ENCODE measurements at regions not wholly inside any gene's neighbourhood (a gene's known extent, or its start where the extent isn't known, plus 50 kb on each side); places are given as distances from the start of the nearest gene placed in this dataset.

DNA sequence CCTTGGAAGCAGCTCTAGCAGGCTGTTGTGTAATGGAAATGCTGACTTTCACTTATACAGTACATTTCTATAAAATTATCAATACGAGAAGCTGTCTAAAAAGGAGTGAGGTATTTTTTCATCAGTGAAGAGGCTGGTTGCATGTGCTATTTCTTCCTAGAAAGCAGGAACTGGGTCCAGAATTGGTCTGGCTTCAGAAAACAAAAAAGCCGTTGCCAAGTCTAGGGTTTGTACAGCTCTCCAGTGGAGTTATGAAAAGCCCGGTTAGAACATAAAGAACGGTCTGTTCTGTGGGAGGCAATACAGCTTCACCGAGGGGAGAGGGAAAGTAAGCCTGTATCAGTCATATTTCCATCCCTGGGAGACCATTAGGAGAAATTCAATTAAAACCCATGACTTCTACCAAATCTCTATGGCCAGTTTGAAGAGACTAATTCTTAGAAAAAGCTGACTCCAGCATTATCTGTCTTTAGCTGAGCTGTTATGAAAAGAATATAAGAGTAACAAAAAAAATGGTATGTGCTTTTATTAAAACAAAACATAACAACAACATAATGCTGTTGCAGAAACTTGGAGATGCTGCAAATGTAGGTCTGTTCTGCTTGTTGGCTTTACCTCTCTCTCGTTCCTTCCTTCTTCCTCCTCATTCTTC is 217.0 kb downstream of the CMPK2 start:
- ChIA-PET CTCF (ENCODE audit: low intra/inter-chr PET ratio, low total read pairs) (no interaction called here), POLR2A (no interaction called here)
- ATAC-seq (no peak), FAIRE-seq (no peak), DNase-seq (ENCODE audit: low spot score) (no peak)
- in situ Hi-C loops (cut with HindIII; ENCODE audit: extremely low pct_ligation_motif_present, low pct_unique_long_range_greater_than_20kb): no loop called here
- no peak overlapping the region for H3K4me3 ChIP-seq (replicated peaks in 1 of 3; ENCODE audit: insufficient read depth in 1 of 3, low read depth in 2 of 3, low read length in 3 of 3)
- no peaks in the 10 kb centered on the region for H3K79me2 ChIP-seq (ENCODE audit: insufficient read depth, low read length)
- no peaks in the 10 kb centered on the region for H3K36me3 ChIP-seq (replicated peaks in 1 of 2; ENCODE audit: control insufficient read depth in 1 of 2, insufficient read depth in 2 of 2, low read length in 2 of 2)
- no peak overlapping the region for H3K27ac ChIP-seq (ENCODE audit: extremely low read length, insufficient read depth, low read length)
- BruUV-seq (replicated peaks): no TSS peak
- H3K4me1 ChIP-seq (ENCODE audit: insufficient read depth, low read length): no peaks in the 10 kb centered on the region
- no peak overlapping the region for H3K4me2 ChIP-seq (ENCODE audit: low read depth, low read length)
- no peak overlapping the region for H2AFZ ChIP-seq (ENCODE audit: low read length)
- no peaks in the 10 kb centered on the region; a peak in 1 of 5 replicates for H3K27me3 ChIP-seq (ENCODE audit: control insufficient read depth in 1 of 2, insufficient read depth in 2 of 2, low read length in 2 of 2)
- no peaks in the 10 kb centered on the region for H3K9me3 ChIP-seq (ENCODE audit: low read length)
- no peaks in the 10 kb centered on the region for H4K20me1 ChIP-seq (ENCODE audit: insufficient read depth, low read length)
- under 1% methylated on average over 6 of the region's 6 CpGs for WGBS (ENCODE audit: low lambda C conversion rate)
- intact Hi-C loops (cut with micrococcal nuclease; ENCODE audit: unreplicated experiment): no loop called here
- H3K9ac ChIP-seq (ENCODE audit: insufficient read depth, low read depth, low read length): no peak overlapping the region
- TF ChIP-seq MAFK (conservative IDR thresholded peaks at IDR 0.05 in 1 of 2, IDR thresholded peaks at IDR 0.05 in 1 of 2; ENCODE audit: low read length in 2 of 2) (peak; percentile 70 to 86), ZNF782 (CRISPR knock-in tag; IDR thresholded peaks at IDR 0.05; ENCODE audit: borderline replicate concordance) (no peak), SP2 (CRISPR knock-in tag; IDR thresholded peaks at IDR 0.05) (no peak), RFX5 (IDR thresholded peaks at IDR 0.05; ENCODE audit: low read depth, low read length) (no peak), MAFF (IDR thresholded peaks at IDR 0.05; ENCODE audit: low read depth, low read length) (peak; percentile 57), MTA3 (CRISPR knock-in tag; IDR thresholded peaks at IDR 0.05) (no peak), HIC2 (CRISPR knock-in tag; IDR thresholded peaks at IDR 0.05; ENCODE audit: low read depth) (no peak), PHF20 (CRISPR knock-in tag; IDR thresholded peaks at IDR 0.05) (no peak)

All from HepG2 (cell line).